ENCODE measurements at regions not wholly inside any gene's neighbourhood (a gene's known extent, or its start where the extent isn't known, plus 50 kb on each side); places are given as distances from the start of the nearest gene placed in this dataset.

DNA sequence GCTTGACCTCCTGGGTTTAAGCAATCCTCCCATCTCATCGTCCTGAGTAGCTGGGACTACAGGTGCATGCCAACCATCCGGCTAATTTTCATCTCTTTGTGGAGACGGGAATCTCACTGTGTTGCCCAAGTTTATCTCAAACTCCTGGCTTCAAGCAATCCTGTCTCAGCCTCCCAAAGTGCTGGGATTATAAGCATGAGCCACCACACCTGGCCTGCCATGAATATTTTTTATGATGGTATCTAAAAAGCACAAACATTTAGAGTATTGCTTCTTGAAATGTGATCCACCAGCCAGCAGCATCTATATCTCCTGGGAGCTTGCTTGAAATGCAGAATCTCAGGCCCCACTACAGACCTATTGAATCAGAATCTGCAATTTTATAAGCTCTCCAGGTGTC is 111.2 kb upstream of the CLDN10 start:
- no peak for TF ChIP-seq PPARA (CRISPR knock-in tag; IDR thresholded peaks at IDR 0.05; ENCODE audit: borderline replicate concordance)
- no peak for TF ChIP-seq ISL1 (CRISPR knock-in tag; IDR thresholded peaks at IDR 0.05)
- no peak for TF ChIP-seq ZC3H10 (CRISPR knock-in tag; IDR thresholded peaks at IDR 0.05)
- no peak for ATAC-seq

- no peak for ATAC-seq
- TF ChIP-seq ISL1 (CRISPR knock-in tag; IDR thresholded peaks at IDR 0.05) (no peak), RARB (CRISPR knock-in tag; IDR thresholded peaks at IDR 0.05) (no peak)
These were observed 108.4 kb upstream of the CLDN10 start for GRCh38 chr13:95444006-95444730.

DNA sequence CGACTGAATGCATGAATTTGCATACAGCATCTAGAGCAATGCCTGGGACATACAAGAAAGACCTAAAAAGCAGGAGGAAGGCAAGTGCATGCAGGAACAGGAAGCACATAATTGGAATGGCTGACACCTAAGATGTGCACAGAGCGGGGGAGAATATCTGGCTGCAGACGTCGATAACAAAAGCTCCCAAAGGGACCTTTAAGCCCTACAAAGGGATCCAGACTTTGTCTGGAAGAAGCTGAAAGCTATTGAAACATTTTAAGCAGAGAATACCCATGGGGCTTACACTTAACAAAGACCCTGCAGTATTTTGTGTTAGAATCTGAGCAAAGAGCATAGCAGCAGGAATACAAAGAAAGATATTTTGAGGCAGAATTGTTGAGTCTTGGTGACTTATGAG is 107.4 kb upstream of the CLDN10 start:
- ATAC-seq = no peak
- TF ChIP-seq, protein P1, sequence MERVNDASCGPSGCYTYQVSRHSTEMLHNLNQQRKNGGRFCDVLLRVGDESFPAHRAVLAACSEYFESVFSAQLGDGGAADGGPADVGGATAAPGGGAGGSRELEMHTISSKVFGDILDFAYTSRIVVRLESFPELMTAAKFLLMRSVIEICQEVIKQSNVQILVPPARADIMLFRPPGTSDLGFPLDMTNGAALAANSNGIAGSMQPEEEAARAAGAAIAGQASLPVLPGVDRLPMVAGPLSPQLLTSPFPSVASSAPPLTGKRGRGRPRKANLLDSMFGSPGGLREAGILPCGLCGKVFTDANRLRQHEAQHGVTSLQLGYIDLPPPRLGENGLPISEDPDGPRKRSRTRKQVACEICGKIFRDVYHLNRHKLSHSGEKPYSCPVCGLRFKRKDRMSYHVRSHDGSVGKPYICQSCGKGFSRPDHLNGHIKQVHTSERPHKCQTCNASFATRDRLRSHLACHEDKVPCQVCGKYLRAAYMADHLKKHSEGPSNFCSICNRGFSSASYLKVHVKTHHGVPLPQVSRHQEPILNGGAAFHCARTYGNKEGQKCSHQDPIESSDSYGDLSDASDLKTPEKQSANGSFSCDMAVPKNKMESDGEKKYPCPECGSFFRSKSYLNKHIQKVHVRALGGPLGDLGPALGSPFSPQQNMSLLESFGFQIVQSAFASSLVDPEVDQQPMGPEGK (CRISPR knock-in tag; IDR thresholded peaks at IDR 0.05; ENCODE audit: borderline replicate concordance) = no peak
- TF ChIP-seq, protein P2, sequence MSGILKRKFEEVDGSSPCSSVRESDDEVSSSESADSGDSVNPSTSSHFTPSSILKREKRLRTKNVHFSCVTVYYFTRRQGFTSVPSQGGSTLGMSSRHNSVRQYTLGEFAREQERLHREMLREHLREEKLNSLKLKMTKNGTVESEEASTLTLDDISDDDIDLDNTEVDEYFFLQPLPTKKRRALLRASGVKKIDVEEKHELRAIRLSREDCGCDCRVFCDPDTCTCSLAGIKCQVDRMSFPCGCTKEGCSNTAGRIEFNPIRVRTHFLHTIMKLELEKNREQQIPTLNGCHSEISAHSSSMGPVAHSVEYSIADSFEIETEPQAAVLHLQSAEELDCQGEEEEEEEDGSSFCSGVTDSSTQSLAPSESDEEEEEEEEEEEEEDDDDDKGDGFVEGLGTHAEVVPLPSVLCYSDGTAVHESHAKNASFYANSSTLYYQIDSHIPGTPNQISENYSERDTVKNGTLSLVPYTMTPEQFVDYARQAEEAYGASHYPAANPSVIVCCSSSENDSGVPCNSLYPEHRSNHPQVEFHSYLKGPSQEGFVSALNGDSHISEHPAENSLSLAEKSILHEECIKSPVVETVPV (CRISPR knock-in tag; IDR thresholded peaks at IDR 0.05) = no peak
- TF ChIP-seq RARB (CRISPR knock-in tag; IDR thresholded peaks at IDR 0.05) = no peak
- TF ChIP-seq ZNF565 (CRISPR knock-in tag; conservative IDR thresholded peaks at IDR 0.05; ENCODE audit: low read depth) = no peak
- no peak for TF ChIP-seq ESRRG (CRISPR knock-in tag; IDR thresholded peaks at IDR 0.05)
- no peak for TF ChIP-seq GLIS3 (CRISPR knock-in tag; IDR thresholded peaks at IDR 0.05)

- TF ChIP-seq SNAI2 (CRISPR knock-in tag; IDR thresholded peaks at IDR 0.05) (no peak), RARB (CRISPR knock-in tag; IDR thresholded peaks at IDR 0.05) (no peak), ZFP3 (CRISPR knock-in tag; IDR thresholded peaks at IDR 0.05) (no peak), ZC3H10 (CRISPR knock-in tag; IDR thresholded peaks at IDR 0.05) (no peak), ZNF565 (CRISPR knock-in tag; conservative IDR thresholded peaks at IDR 0.05; ENCODE audit: low read depth) (no peak), PPARA (CRISPR knock-in tag; IDR thresholded peaks at IDR 0.05; ENCODE audit: borderline replicate concordance) (no peak), ZNF8 (CRISPR knock-in tag; IDR thresholded peaks at IDR 0.05) (no peak), OSR1 (CRISPR knock-in tag; IDR thresholded peaks at IDR 0.05) (no peak), BACH2 (CRISPR knock-in tag; IDR thresholded peaks at IDR 0.05; ENCODE audit: borderline replicate concordance) (no peak), ZFP30 (CRISPR knock-in tag; IDR thresholded peaks at IDR 0.05) (no peak), GLIS3 (CRISPR knock-in tag; IDR thresholded peaks at IDR 0.05) (no peak), POU6F1 (CRISPR knock-in tag; IDR thresholded peaks at IDR 0.05; ENCODE audit: borderline replicate concordance, low read depth) (no peak), TCF4 (CRISPR knock-in tag; IDR thresholded peaks at IDR 0.05; ENCODE audit: borderline replicate concordance) (no peak), TOX (CRISPR knock-in tag; IDR thresholded peaks at IDR 0.05; ENCODE audit: borderline replicate concordance) (no peak), ISL1 (CRISPR knock-in tag; IDR thresholded peaks at IDR 0.05) (no peak)
- TF ChIP-seq, protein P2 (CRISPR knock-in tag; IDR thresholded peaks at IDR 0.05) = no peak
- TF ChIP-seq, protein P1 (CRISPR knock-in tag; IDR thresholded peaks at IDR 0.05; ENCODE audit: borderline replicate concordance) = no peak
- no peak for ATAC-seq
These were observed 104.7 kb upstream of the CLDN10 start for GRCh38 chr13:95447814-95448213.

All from SK-N-SH treated with all-trans-retinoic acid at 6 μM for 48 hours (cell line).